Stomach (tissue), 4 donors: ENCODE measurements at regions not wholly inside any gene's neighbourhood (a gene's known extent, or its start where the extent isn't known, plus 50 kb on each side); places are given as distances from the start of the nearest gene placed in this dataset.

ENCODE experiments used
- CTCF ChIP-seq, 7 experiments: fragments of 450-650 bp in 4 of 7; fragments of 200-600 bp in 3 of 7; sonication (generic) in 3 of 7; IDR thresholded peaks; one replicate each; pipeline ENCODE4 v1.5.1; 2016 to 2019; ENCODE audit warnings: antibody characterized with exemption in 7 of 7, control low read depth in 2 of 7, mild to moderate bottlenecking in 1 of 7
- EP300 ChIP-seq: sonication (generic); formaldehyde crosslinking; IDR thresholded peaks from one replicate; pipeline ENCODE4 v1.6.1; 2017; ENCODE audit warnings: antibody characterized with exemption
- POLR2A ChIP-seq, 4 donors: fragments of 450-650 bp; IDR thresholded peaks; one replicate each; pipeline ENCODE4 v1.6.1; 2016; ENCODE audit warnings: antibody characterized with exemption in 4 of 4, control low read depth in 2 of 4, mild to moderate bottlenecking in 1 of 4, moderate library complexity in 1 of 4
- POLR2AphosphoS5 ChIP-seq, 3 donors: sonication (generic); formaldehyde crosslinking; IDR thresholded peaks; one replicate each; pipeline ENCODE4 v1.6.1; 2016; ENCODE audit warnings: antibody characterized with exemption in 3 of 3

GRCh38 chr7:57205000-57205399 is 72.8 kb upstream of the ZNF479 start:
- TF ChIP-seq EP300 (no peak), CTCF (IDR thresholded peaks at IDR 0.05) (no peak), POLR2A (IDR thresholded peaks at IDR 0.05) (no peak), POLR2AphosphoS5 (IDR thresholded peaks at IDR 0.05) (no peak)
